ENCODE measurements at regions not wholly inside any gene's neighbourhood (a gene's known extent, or its start where the extent isn't known, plus 50 kb on each side); places are given as distances from the start of the nearest gene placed in this dataset.

- DNase-seq (ENCODE audit: low read depth, low spot score): no peak
Observed at GRCh38 chr3:189555558-189555881, 75.7 kb upstream of the TP63 start.

GRCh38 chr3:189557824-189558223, 73.4 kb upstream of the TP63 start:
- DNase-seq (ENCODE audit: low read depth, low spot score): no peak

- DNase-seq (ENCODE audit: low read depth, low spot score): no peak
Observed at GRCh38 chr3:189561256-189561655, 69.9 kb upstream of the TP63 start.

- no peak for DNase-seq (ENCODE audit: low read depth, low spot score)
Observed at GRCh38 chr3:189563853-189564563, 67.2 kb upstream of the TP63 start.

GRCh38 chr3:189566550-189567130, 64.5 kb upstream of the TP63 start:
- no peak for DNase-seq (ENCODE audit: low read depth, low spot score)

- no peak for DNase-seq (ENCODE audit: low read depth, low spot score)
Observed at GRCh38 chr3:189567322-189567721, 63.9 kb upstream of the TP63 start.

- no peak for DNase-seq (ENCODE audit: low read depth, low spot score)
Observed at GRCh38 chr3:189567766-189568420, 63.3 kb upstream of the TP63 start.

- no peak for DNase-seq (ENCODE audit: low read depth, low spot score)
Observed at GRCh38 chr3:189568961-189569360, 62.2 kb upstream of the TP63 start.

GRCh38 chr3:189569473-189569872, 61.7 kb upstream of the TP63 start:
- no peak for DNase-seq (ENCODE audit: low read depth, low spot score)

GRCh38 chr3:189570916-189571315, 60.3 kb upstream of the TP63 start:
- no peak for DNase-seq (ENCODE audit: low read depth, low spot score)

- no peak for DNase-seq (ENCODE audit: low read depth, low spot score)
Observed at GRCh38 chr3:189572249-189572648, 58.9 kb upstream of the TP63 start.

GRCh38 chr3:189573004-189573403, 58.2 kb upstream of the TP63 start:
- DNase-seq (ENCODE audit: low read depth, low spot score): no peak

GRCh38 chr3:189576486-189576885, 54.7 kb upstream of the TP63 start:
- DNase-seq (ENCODE audit: low read depth, low spot score): no peak

GRCh38 chr3:189577050-189577951, 53.9 kb upstream of the TP63 start:
- no peak for DNase-seq (ENCODE audit: low read depth, low spot score)

- no peak for DNase-seq (ENCODE audit: low read depth, low spot score)
Observed at GRCh38 chr3:189580190-189580589, 51.0 kb upstream of the TP63 start.

All from smooth muscle cell of the brain vasculature (primary cell).